H1 (cell line): ENCODE measurements at regions not wholly inside any gene's neighbourhood (a gene's known extent, or its start where the extent isn't known, plus 50 kb on each side); places are given as distances from the start of the nearest gene placed in this dataset.

Experiments
- CTCF ChIA-PET: fragments of 300-600 bp; sonication (Branson Sonifier 250); formaldehyde crosslinking; loops from one replicate; lab custom pipeline; 2021; ENCODE audit not compliant: partially characterized antibody; lab: Charles Lee
- POLR2A ChIA-PET: fragments of 300-600 bp; sonication (Branson Sonifier 250); formaldehyde crosslinking; loops from one replicate; lab custom pipeline; 2021; ENCODE audit warnings: inconsistent platforms; ENCODE audit not compliant: partially characterized antibody; lab: Charles Lee
- DNase-seq, 2 experiments: peaks; one replicate each; pipeline versions ENCODE4 v3.0.0 to v3.0.0-alpha.2; 2010 to 2022; ENCODE audit warnings: low spot score in 2 of 2, low read depth in 1 of 2, mixed read lengths in 1 of 2
- FAIRE-seq: peaks from 2 replicates; lab custom pipeline; 2011; peaks lifted over from hg19 to GRCh38; lab: Jason Lieb, UNC
- H2AFZ ChIP-seq: 2 replicates; pipeline ENCODE4 v1.8.1; 2012; ENCODE audit warnings: low read length, inconsistent platforms
- H2AK5ac ChIP-seq: 2 replicates; pipeline ENCODE4 v1.6.1; 2013; ENCODE audit warnings: low read depth, low read length
- H2BK120ac ChIP-seq: replicated peaks from 2 replicates; pipeline ENCODE3; 2013; ENCODE audit warnings: low read depth, low read length, inconsistent platforms
- H2BK12ac ChIP-seq: 2 replicates; pipeline ENCODE4 v1.6.1; 2013; ENCODE audit warnings: low read depth, low read length
- H2BK15ac ChIP-seq: 2 replicates; pipeline ENCODE4 v1.6.1; 2013; ENCODE audit warnings: low read length
- H2BK20ac ChIP-seq: 2 replicates; pipeline ENCODE4 v1.6.1; 2013; ENCODE audit warnings: low read length
- H2BK5ac ChIP-seq: 2 replicates; pipeline ENCODE4 v1.6.1; 2013; ENCODE audit warnings: low read depth, low read length
- H3K14ac ChIP-seq: 2 replicates; pipeline ENCODE4 v1.6.1; 2013; ENCODE audit warnings: inconsistent platforms; ENCODE audit not compliant: insufficient read length
- H3K18ac ChIP-seq: 2 replicates; pipeline ENCODE4 v1.6.1; 2013; ENCODE audit warnings: low read length; ENCODE audit errors: extremely low read depth
- H3K23ac ChIP-seq: 2 replicates; pipeline ENCODE4 v1.6.1; 2013; ENCODE audit warnings: inconsistent platforms; ENCODE audit not compliant: insufficient read length
- H3K23me2 ChIP-seq: 2 replicates; pipeline ENCODE4 v1.6.1; 2013; ENCODE audit warnings: low read depth, low read length
- H3K27ac ChIP-seq: 2 replicates; pipeline ENCODE4 v1.6.1; 2011; ENCODE audit warnings: low read depth, low read length, inconsistent platforms
- H3K27me3 ChIP-seq, 4 experiments: replicated peaks in 1 of 4; 1 replicate in 1 of 4; 2 replicates in 3 of 4; pipeline versions ENCODE4 v1.6.1 to v1.8.1; 2011 to 2013; ENCODE audit warnings: low read length in 3 of 4, mild to moderate bottlenecking in 3 of 4, inconsistent platforms in 2 of 4, mixed read lengths in 2 of 4, moderate library complexity in 1 of 4; ENCODE audit not compliant: control insufficient read depth in 3 of 4, insufficient read depth in 3 of 4; ENCODE audit errors: extremely low read depth in 1 of 4
- H3K36me3 ChIP-seq, 4 experiments: 2 replicates each; pipeline versions ENCODE4 v1.6.1 to v1.8.1; 2011 to 2013; ENCODE audit warnings: mild to moderate bottlenecking in 4 of 4, low read length in 3 of 4, moderate library complexity in 2 of 4, control low read depth in 1 of 4, inconsistent platforms in 1 of 4; ENCODE audit not compliant: insufficient read depth in 4 of 4, control insufficient read depth in 2 of 4
- H3K4ac ChIP-seq: replicated peaks from 2 replicates; pipeline ENCODE3; 2013; ENCODE audit warnings: low read length, low read depth, mixed read lengths, inconsistent platforms; ENCODE audit not compliant: insufficient read length
- H3K4me1 ChIP-seq, 4 experiments: replicated peaks in 1 of 4; 1 replicate in 1 of 4; 2 replicates in 3 of 4; pipeline versions ENCODE4 v1.6.1 to v1.8.1; 2011 to 2013; ENCODE audit warnings: low read length in 3 of 4, inconsistent platforms in 2 of 4, mixed read lengths in 1 of 4; ENCODE audit not compliant: insufficient read depth in 4 of 4, control insufficient read depth in 3 of 4
- H3K4me2 ChIP-seq, 2 experiments: 2 replicates each; pipeline versions ENCODE4 v1.6.1 to v1.8.1; 2011 to 2013; ENCODE audit warnings: low read depth in 2 of 2, low read length in 2 of 2, control low read depth in 1 of 2, inconsistent platforms in 1 of 2, mild to moderate bottlenecking in 1 of 2; ENCODE audit not compliant: insufficient read depth in 1 of 2
- H3K4me3 ChIP-seq, 4 experiments: fragments of 200-600, 300-600 bp in 1 of 4; sonication (generic), shearing (Covaris generic), sonication (Bioruptor Twin) in 1 of 4; 2 replicates each; pipeline versions ENCODE4 v1.5.1 to v1.8.1; 2011 to 2016; ENCODE audit warnings: low read length in 4 of 4, low read depth in 3 of 4, control low read depth in 2 of 4, inconsistent platforms in 2 of 4, mild to moderate bottlenecking in 2 of 4, mixed read lengths in 1 of 4, moderate library complexity in 1 of 4; ENCODE audit not compliant: insufficient read depth in 2 of 4; ENCODE audit errors: extremely low read depth in 1 of 4
- H3K56ac ChIP-seq: replicated peaks from 2 replicates; pipeline ENCODE3; 2013; ENCODE audit warnings: low read depth, mild to moderate bottlenecking, mixed read lengths, low read length, inconsistent platforms; ENCODE audit not compliant: insufficient read length
- H3K79me1 ChIP-seq: 2 replicates; pipeline ENCODE4 v1.6.1; 2013; ENCODE audit warnings: low read depth, low read length, control low read depth
- H3K79me2 ChIP-seq, 2 experiments: 2 replicates each; pipeline versions ENCODE4 v1.6.1 to v1.8.1; 2012 to 2013; ENCODE audit warnings: low read length in 2 of 2, mild to moderate bottlenecking in 2 of 2, inconsistent platforms in 1 of 2; ENCODE audit not compliant: insufficient read depth in 2 of 2, control insufficient read depth in 1 of 2
- H3K9ac ChIP-seq, 4 experiments: replicated peaks in 1 of 4; 1 replicate in 1 of 4; 2 replicates in 3 of 4; pipeline versions ENCODE4 v1.6.1 to v1.8.1; 2011 to 2013; ENCODE audit warnings: low read depth in 3 of 4, low read length in 3 of 4, control low read depth in 2 of 4, mild to moderate bottlenecking in 2 of 4, moderate library complexity in 2 of 4, inconsistent platforms in 1 of 4; ENCODE audit errors: extremely low read depth in 1 of 4
- H3K9me3 ChIP-seq, 2 experiments: 2 replicates each; pipeline versions ENCODE4 v1.6.1 to v1.8.1; 2012 to 2013; ENCODE audit warnings: mild to moderate bottlenecking in 2 of 2, moderate library complexity in 2 of 2, control low read depth in 1 of 2, inconsistent platforms in 1 of 2, low read depth in 1 of 2, low read length in 1 of 2, mixed read lengths in 1 of 2; ENCODE audit not compliant: insufficient read depth in 2 of 2
- H4K20me1 ChIP-seq, 2 experiments: replicated peaks in 1 of 2; 2 replicates each; pipeline versions ENCODE3 to v1.8.1; 2011 to 2013; ENCODE audit warnings: inconsistent platforms in 2 of 2, low read length in 2 of 2, mild to moderate bottlenecking in 1 of 2; ENCODE audit not compliant: insufficient read depth in 2 of 2, control insufficient read depth in 1 of 2
- H4K5ac ChIP-seq: 2 replicates; pipeline ENCODE4 v1.6.1; 2013; ENCODE audit warnings: low read length, low read depth, mixed read lengths, inconsistent platforms; ENCODE audit not compliant: insufficient read length
- H4K8ac ChIP-seq: 2 replicates; pipeline ENCODE4 v1.8.0; 2013; ENCODE audit warnings: mild to moderate bottlenecking, moderate library complexity, low read length, inconsistent platforms; ENCODE audit not compliant: insufficient read depth; ENCODE audit errors: extremely low read depth
- H4K91ac ChIP-seq: replicated peaks from 2 replicates; pipeline ENCODE3; 2013; ENCODE audit warnings: low read length, mixed read lengths, inconsistent platforms; ENCODE audit not compliant: insufficient read length
- CEBPB ChIP-seq: IDR thresholded peaks from 2 replicates; pipeline ENCODE4 v1.6.1; 2012; ENCODE audit warnings: low read depth, low read length
- EGR1 ChIP-seq: IDR thresholded peaks from 2 replicates; pipeline ENCODE4 v1.6.1; 2011; ENCODE audit warnings: low read depth, low read length, borderline replicate concordance
- GTF2F1 ChIP-seq: IDR thresholded peaks from 2 replicates; pipeline ENCODE4 v1.6.1; 2012; ENCODE audit warnings: low read depth, low read length, improper control_type of control experiment, borderline replicate concordance
- whole genome bisulfite sequencing, 2 experiments: shearing (Covaris generic) in 1 of 2; methylation state at CpG; one replicate each; pipeline versions ENCODE4 v1.1.6 to v1.1.7; 2013 to 2015; ENCODE audit warnings: low lambda C conversion rate in 2 of 2, mixed read lengths in 2 of 2, inconsistent platforms in 1 of 2, low coverage in 1 of 2, missing lambda C conversion rate in 1 of 2; ENCODE audit not compliant: insufficient replicate concordance in 2 of 2, insufficient coverage in 1 of 2, insufficient read length in 1 of 2; ENCODE audit errors: extremely low coverage in 1 of 2, missing lambda C conversion rate in 1 of 2; 5-methylcytosine and 5-hydroxymethylcytosine counted together
- TF ChIP-seq, protein P1 (sequence below), 3 experiments: IDR thresholded peaks; 1 replicate in 2 of 3; 2 replicates in 1 of 3; pipeline versions ENCODE4 v1.5.1 to v1.6.1; 2011; ENCODE audit warnings: low read length in 3 of 3, mild to moderate bottlenecking in 3 of 3, inconsistent platforms in 2 of 3, low read depth in 1 of 3, moderate library complexity in 1 of 3; ENCODE audit not compliant: insufficient read depth in 1 of 3; ENCODE audit errors: control extremely low read depth in 1 of 3

DNA sequence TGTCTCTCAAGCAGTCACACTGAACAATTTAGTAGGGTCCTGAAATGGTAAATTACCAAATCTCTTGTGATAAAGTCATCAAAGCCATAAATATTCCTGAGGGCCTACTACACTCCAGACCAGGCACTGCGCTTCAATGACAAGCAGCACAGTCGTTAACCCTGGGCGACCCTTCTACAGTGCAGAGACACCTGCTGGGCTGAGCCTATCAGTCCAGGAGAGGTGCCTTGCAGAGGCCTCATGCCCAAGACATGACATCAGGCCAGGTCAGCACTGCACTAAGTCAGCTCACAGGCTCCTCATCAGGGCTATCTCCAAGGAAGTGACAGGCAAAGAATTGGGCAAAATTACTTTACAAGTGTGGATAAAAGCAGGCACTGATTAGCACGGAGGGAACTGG is 166.4 kb upstream of the EPB41L3 start:
- H3K23ac ChIP-seq = no peak overlapping the region
- no peak for FAIRE-seq
- no peak for DNase-seq

More for the DNA sequence above, 166.4 kb upstream of the EPB41L3 start:
- no peak overlapping the region for H3K9ac ChIP-seq
- H4K20me1 ChIP-seq = peaks cover 0 to 1% of the 10 kb centered on the region in 2 experiments
- ChIA-PET POLR2A (no interaction called here), CTCF (no interaction called here)
- no peaks in the 10 kb centered on the region for H3K36me3 ChIP-seq
- H4K5ac ChIP-seq = no peak overlapping the region
- no peak for TF ChIP-seq CEBPB
- TF ChIP-seq, protein P1, sequence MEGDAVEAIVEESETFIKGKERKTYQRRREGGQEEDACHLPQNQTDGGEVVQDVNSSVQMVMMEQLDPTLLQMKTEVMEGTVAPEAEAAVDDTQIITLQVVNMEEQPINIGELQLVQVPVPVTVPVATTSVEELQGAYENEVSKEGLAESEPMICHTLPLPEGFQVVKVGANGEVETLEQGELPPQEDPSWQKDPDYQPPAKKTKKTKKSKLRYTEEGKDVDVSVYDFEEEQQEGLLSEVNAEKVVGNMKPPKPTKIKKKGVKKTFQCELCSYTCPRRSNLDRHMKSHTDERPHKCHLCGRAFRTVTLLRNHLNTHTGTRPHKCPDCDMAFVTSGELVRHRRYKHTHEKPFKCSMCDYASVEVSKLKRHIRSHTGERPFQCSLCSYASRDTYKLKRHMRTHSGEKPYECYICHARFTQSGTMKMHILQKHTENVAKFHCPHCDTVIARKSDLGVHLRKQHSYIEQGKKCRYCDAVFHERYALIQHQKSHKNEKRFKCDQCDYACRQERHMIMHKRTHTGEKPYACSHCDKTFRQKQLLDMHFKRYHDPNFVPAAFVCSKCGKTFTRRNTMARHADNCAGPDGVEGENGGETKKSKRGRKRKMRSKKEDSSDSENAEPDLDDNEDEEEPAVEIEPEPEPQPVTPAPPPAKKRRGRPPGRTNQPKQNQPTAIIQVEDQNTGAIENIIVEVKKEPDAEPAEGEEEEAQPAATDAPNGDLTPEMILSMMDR (IDR thresholded peaks at IDR 0.05; ENCODE audit: control extremely low read depth in 1 of 3, insufficient read depth in 1 of 3, low read depth in 1 of 3, low read length in 3 of 3) = peak in 1 of 3 experiments; percentile 1; a peak in 1 of 4 replicates
- no peak for TF ChIP-seq EGR1
- TF ChIP-seq GTF2F1 = no peak
- no peaks in the 10 kb centered on the region for H3K4me1 ChIP-seq
- H2BK20ac ChIP-seq = no peak overlapping the region
- H3K4me3 ChIP-seq = no peak overlapping the region
- no peaks in the 10 kb centered on the region for H3K23me2 ChIP-seq
- H2AFZ ChIP-seq = no peak overlapping the region
- H3K18ac ChIP-seq = no peak overlapping the region
- H2BK12ac ChIP-seq = no peak overlapping the region
- H3K4me2 ChIP-seq = no peak overlapping the region
- no peak overlapping the region for H2BK15ac ChIP-seq
- H2BK120ac ChIP-seq = no peak overlapping the region
- 87% methylated on average over 4 of the region's 4 CpGs; no CpG with 5 or more reads in 1 of the 2 experiments for WGBS, 2 experiments
- no peaks in the 10 kb centered on the region for H3K27me3 ChIP-seq
- H4K91ac ChIP-seq = no peak overlapping the region
- H3K79me1 ChIP-seq = no peaks in the 10 kb centered on the region
- no peaks in the 10 kb centered on the region for H3K9me3 ChIP-seq
- no peak overlapping the region; the same call in 1 of the 2 replicates for H4K8ac ChIP-seq
- no peak overlapping the region for H2AK5ac ChIP-seq
- H3K4ac ChIP-seq = no peak overlapping the region
- H3K56ac ChIP-seq = no peak overlapping the region
- no peak overlapping the region for H3K27ac ChIP-seq
- H3K79me2 ChIP-seq = no peaks in the 10 kb centered on the region
- no peak overlapping the region for H3K14ac ChIP-seq
- H2BK5ac ChIP-seq = no peak overlapping the region
